GM18520 (cell line): ENCODE measurements at regions not wholly inside any gene's neighbourhood (a gene's known extent, or its start where the extent isn't known, plus 50 kb on each side); places are given as distances from the start of the nearest gene placed in this dataset.

ENCODE experiments used
- ATAC-seq: cut with Tn5 transposase; IDR thresholded peaks from one replicate; pipeline ENCODE4 v1.9.1; 2021; ENCODE audit not compliant: unreplicated experiment

- ATAC-seq = no peak
Measured at GRCh38 chr5:158135682-158136179, 276.8 kb upstream of the CLINT1 start.

DNA sequence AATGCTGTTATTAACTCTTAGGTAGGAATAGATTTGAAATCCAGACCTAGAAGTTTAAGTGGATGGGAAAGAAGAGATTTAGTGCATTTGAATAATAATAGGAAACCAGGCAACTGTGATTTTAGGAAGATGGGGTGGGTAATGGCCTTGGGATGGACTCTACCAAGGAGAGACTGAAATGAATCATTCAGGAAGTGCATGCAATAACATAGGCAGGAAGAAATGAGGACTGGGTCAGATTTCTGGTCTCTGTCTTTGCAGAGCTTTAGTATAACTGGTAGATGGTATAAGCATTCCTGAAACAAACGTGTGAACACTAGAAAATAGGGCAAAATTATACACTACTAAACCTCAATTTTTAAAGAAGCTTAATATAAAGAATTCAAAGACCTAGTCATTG lies 274.4 kb upstream of the CLINT1 start:
- no peak for ATAC-seq

DNA sequence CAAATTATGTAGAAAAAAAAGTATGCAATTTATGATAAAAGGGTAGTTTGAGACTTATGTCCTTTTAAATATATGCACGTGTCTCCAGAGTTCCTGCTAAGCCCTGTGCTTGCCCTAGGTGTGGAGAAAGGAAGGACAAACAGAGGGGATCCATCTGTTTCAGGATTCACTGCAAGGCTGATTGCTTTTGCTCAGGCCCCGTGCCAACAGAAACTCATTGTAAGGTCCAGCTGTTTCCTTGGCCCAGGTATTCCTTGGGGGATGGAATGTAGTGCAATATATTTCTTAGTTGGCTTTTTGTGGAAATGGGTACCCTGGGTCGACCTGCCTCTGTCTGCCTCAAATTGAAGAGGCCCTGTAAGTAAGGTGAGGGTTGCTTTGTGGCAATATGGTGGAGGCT lies 268.6 kb upstream of the CLINT1 start:
- no peak for ATAC-seq

GRCh38 chr5:158126442-158127405 lies 267.8 kb upstream of the CLINT1 start:
- no peak for ATAC-seq

GRCh38 chr5:158124606-158125316 lies 265.8 kb upstream of the CLINT1 start:
- ATAC-seq = no peak

GRCh38 chr5:158123595-158123994 lies 264.6 kb upstream of the CLINT1 start:
- ATAC-seq = no peak

DNA sequence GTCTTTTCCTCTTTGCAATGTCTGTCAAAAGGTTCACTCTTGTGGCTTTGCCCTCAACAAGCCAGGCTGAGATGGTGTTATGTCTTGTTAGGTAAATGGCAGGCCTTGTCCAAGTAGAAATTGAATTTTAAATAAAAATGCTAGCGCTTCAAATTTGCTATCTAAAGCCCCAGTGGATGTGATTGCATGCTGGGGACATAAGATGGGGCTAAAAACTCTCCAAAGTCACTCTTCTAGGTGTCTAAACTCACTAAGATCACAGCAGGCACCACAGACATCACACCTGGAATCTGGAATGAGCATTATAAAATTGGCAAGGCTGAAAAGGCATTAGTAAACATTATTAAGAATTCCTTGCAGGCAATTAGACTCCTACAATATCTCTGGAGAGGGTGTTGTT lies 262.7 kb upstream of the CLINT1 start:
- no peak for ATAC-seq

GRCh38 chr5:158120760-158121159 lies 261.8 kb upstream of the CLINT1 start:
- no peak for ATAC-seq

DNA sequence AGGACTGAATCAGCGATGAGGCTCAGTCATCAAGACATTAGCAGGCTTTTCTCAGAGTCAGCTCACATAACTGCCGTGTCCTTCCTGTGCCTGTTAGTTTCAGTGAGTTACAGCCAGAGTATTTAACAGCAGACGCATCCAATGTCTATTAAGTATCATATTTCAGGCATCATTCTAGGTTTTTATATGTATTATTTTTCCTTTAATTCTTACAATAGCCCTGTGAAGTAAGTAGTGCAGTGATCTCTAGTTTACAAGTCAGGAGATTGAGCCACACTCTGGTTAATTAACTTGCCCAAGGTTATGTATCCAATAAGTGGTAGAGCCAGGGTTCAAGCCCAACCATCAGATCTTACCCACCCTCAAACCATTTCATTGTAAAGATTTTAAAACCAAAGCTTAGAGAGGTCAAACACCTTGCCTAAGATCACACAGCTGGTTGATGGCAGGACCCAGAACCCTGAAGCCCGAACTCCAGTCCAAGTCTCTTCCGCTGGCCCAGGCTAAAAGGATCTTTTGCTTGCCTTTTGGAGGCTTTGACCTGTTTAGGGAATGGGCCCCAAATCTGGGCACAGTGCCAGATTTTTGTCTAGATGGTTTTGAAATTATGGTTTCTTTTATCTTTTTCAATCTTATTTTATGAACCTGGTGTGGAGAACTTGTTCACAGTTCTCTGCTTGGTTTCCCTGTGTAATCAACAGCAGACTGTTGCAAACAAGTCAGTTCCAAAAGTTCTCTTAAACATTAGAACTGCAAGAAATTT lies 261.2 kb upstream of the CLINT1 start:
- ATAC-seq = no peak

DNA sequence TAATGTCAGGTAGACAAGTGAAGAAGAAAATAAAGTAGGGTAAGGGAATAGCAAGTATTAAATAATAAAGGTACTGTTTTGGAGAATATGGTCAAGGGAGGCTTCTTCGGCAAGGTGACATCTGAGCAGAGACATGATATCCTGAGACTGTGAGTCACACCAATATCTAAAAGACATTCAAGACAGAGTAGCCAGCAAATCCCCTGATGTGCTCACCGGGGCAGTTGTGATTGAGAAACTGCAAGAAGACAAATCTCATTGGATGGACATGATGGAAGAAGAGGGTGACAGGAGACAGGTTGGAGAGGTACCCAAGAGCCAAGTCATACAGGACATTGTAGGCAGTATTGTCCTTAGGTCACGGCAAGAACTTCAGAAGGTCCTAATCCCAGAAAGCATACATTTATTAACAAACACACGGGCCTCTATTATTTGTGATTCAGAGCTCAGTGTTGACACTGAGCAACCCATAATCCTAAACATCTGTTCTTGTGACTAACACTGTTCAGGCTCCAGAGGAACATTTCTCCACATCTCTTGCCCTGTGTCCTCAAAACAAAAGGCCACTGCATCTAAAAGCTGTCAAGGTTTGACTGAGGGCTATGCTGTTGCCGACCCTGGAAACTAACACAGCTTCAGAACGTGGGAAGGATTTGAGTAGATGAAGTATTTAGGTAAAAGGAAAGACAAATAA lies 258.7 kb upstream of the CLINT1 start:
- no peak for ATAC-seq

DNA sequence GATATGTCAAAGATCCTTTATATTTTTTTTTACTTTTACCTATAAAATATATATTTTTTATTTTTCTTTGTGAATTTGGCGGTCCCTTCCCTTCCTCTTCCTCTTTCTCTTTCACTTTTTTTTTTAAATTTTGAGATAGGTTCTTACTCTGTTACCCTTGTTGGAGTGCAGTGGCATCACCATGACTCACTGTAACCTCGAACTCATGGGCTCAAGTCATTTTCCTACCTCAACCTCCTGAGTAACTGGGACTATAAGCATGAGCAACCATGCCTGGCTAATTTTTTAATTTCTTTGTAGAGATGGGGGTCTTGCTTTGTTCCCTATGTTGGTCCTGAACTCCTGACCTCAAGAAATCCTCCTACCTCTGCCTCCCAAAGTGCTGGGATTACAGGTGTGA lies 258.0 kb upstream of the CLINT1 start:
- ATAC-seq = no peak

DNA sequence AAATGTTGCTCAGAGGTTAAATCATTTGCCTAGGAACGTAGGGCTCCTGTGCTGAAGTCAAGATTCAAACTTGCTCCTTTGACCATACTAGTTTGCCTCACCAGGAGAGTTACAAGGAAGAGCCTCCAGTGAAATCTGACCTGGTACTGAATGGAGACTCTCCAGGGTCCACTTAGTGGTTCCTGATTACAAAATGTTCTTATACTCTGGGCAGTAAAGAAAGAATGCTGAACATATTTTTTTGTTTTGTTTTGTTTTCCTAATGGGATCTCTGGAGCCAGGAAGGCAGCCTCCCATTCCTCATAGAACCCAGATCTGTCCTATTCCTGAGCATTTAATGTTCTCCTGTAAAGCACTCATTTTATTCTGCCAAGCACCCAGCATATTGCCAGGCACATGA lies 256.5 kb upstream of the CLINT1 start:
- ATAC-seq = no peak

- no peak for ATAC-seq
Measured at GRCh38 chr5:158108177-158108576, 249.2 kb upstream of the CLINT1 start.

- no peak for ATAC-seq
Measured at GRCh38 chr5:158100373-158100888, 241.5 kb upstream of the CLINT1 start.

- no peak for ATAC-seq
Measured at GRCh38 chr5:158099571-158100105, 240.7 kb upstream of the CLINT1 start.

- ATAC-seq = no peak
Measured at GRCh38 chr5:158096835-158097234, 237.9 kb upstream of the CLINT1 start.

GRCh38 chr5:158086856-158087255 lies 227.9 kb upstream of the CLINT1 start:
- ATAC-seq = no peak

DNA sequence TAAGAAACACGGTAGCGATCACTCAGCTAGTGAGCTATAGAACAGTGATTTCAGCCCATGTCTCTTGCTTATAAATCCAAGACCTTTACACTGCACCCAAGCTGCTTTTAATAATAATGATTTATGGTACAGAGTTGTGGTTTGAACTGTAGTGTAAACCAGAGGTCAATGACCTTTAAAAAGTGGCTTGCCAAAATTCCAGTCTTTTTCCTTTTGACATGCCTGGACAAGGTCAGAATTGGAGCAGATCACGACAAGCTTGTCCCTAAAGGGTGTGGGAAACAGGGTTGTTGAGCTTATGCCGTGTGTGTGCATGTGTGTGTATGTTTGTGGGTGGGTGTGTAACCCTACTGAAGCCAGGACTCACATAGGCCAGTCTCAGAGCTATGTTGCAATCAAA lies 225.3 kb upstream of the CLINT1 start:
- ATAC-seq = no peak

DNA sequence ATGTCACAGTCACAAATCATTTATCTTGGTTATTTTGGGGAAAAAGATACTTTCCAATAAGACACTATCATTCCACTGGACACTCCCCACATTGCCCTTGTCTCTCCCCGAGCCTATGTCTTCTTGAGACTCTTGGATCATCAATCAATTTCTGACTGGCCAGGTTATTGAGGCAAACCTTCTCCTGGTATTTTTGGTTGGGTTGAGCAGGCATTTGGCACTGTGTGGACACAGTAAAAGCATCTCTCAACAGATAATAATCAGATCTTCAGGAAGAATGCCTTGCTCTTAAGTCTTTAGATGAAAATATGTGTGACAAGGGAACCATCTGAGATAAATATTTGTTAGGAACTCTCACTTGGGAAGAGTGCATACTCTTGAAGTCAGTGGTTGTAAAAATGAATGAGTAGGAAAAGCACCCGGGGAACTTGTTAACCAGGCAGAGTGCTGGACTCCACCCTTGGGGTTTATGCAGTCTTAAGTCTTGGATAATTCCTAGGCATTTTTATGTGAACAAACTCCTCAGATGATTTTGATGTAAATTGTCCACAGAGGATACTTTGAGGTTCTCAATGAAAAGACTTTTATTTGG lies 223.8 kb upstream of the CLINT1 start:
- ATAC-seq = no peak

GRCh38 chr5:158080112-158080511 lies 221.2 kb upstream of the CLINT1 start:
- ATAC-seq = no peak
